ENCODE measurements at regions not wholly inside any gene's neighbourhood (a gene's known extent, or its start where the extent isn't known, plus 50 kb on each side); places are given as distances from the start of the nearest gene placed in this dataset.

- H3K4me2 ChIP-seq = no peak overlapping the region
- TF ChIP-seq MAZ (IDR thresholded peaks at IDR 0.05; ENCODE audit: borderline replicate concordance, low read depth, low read length) = no peak
- TF ChIP-seq BCL3 (IDR thresholded peaks at IDR 0.05) = no peak
- TF ChIP-seq CBX8 (IDR thresholded peaks at IDR 0.05) = no peak
- TF ChIP-seq CBX2 (IDR thresholded peaks at IDR 0.05; ENCODE audit: borderline replicate concordance, low read depth) = no peak
- TF ChIP-seq NR3C1 (IDR thresholded peaks at IDR 0.05) = no peak
- TF ChIP-seq JUNB (IDR thresholded peaks at IDR 0.05) = no peak
- TF ChIP-seq ESRRA (IDR thresholded peaks at IDR 0.05; ENCODE audit: borderline replicate concordance, low read length) = no peak
- no peak for TF ChIP-seq SMC3 (IDR thresholded peaks at IDR 0.05)
- no peak for TF ChIP-seq TP53 (CRISPR knock-in tag; IDR thresholded peaks at IDR 0.05)
- no peak for TF ChIP-seq ZSCAN20 (CRISPR knock-in tag; IDR thresholded peaks at IDR 0.05)
- TF ChIP-seq FOSL2 (IDR thresholded peaks at IDR 0.05) = no peak
- TF ChIP-seq FOSL2 (CRISPR knock-in tag; IDR thresholded peaks at IDR 0.05) = no peak
- TF ChIP-seq USF2 (IDR thresholded peaks at IDR 0.05) = no peak
- no peak for DNase-seq (ENCODE audit: low read depth in 1 of 2, low spot score in 1 of 2)
- CTCF ChIA-PET = no interaction called here
- POLR2A ChIA-PET = no interaction called here
- no peak overlapping the region for H3K4me3 ChIP-seq
- no peak for FAIRE-seq
- no peaks in the 10 kb centered on the region for H3K4me1 ChIP-seq
- ATAC-seq = no peak
- H3K9me3 ChIP-seq = no peaks in the 10 kb centered on the region
- H3K27ac ChIP-seq = no peak overlapping the region
These were observed 956.3 kb upstream of the SLC39A10 start for GRCh38 chr2:194700726-194701125.

GRCh38 chr2:194700116-194700515 lies 956.9 kb upstream of the SLC39A10 start:
- 44% methylated on average over 3 of the region's 3 CpGs for WGBS (ENCODE audit: missing lambda C conversion rate)
- CTCF ChIA-PET = no interaction called here
- no peak for DNase-seq (ENCODE audit: low read depth in 1 of 2, low spot score in 1 of 2)
- no peak overlapping the region for H3K4me3 ChIP-seq
- no peak for ATAC-seq
- no peak for FAIRE-seq
- no peak overlapping the region for H3K4me2 ChIP-seq
- H3K4me1 ChIP-seq = no peaks in the 10 kb centered on the region
- POLR2A ChIA-PET = no interaction called here
- no peak for TF ChIP-seq BCL3 (IDR thresholded peaks at IDR 0.05)
- no peak overlapping the region for H3K27ac ChIP-seq
- no peaks in the 10 kb centered on the region for H3K9me3 ChIP-seq

- Histone ChIP-seq H3K4me1 (no peaks in the 10 kb centered on the region), H3K27ac (no peak overlapping the region), H3K4me3 (no peak overlapping the region), H3K9me3 (no peaks in the 10 kb centered on the region), H3K4me2 (no peak overlapping the region)
- ChIA-PET POLR2A (no interaction called here), CTCF (no interaction called here)
- FAIRE-seq (no peak), DNase-seq (ENCODE audit: low read depth in 1 of 2, low spot score in 1 of 2) (no peak), ATAC-seq (no peak)
- WGBS (ENCODE audit: missing lambda C conversion rate) = 16% methylated on average over 3 of the region's 3 CpGs
- TF ChIP-seq EHMT2 (IDR thresholded peaks at IDR 0.05; ENCODE audit: low read depth) = no peak
- TF ChIP-seq TFCP2L1 (CRISPR knock-in tag; IDR thresholded peaks at IDR 0.05) = no peak
- TF ChIP-seq POLR2A (IDR thresholded peaks at IDR 0.05; ENCODE audit: low read length) = no peak
- no peak for TF ChIP-seq ZFP36 (IDR thresholded peaks at IDR 0.05; ENCODE audit: borderline replicate concordance, partially characterized antibody)
- no peak for TF ChIP-seq ATOH8 (CRISPR knock-in tag; IDR thresholded peaks at IDR 0.05; ENCODE audit: low read depth)
- no peak for TF ChIP-seq ZSCAN20 (CRISPR knock-in tag; IDR thresholded peaks at IDR 0.05)
- TF ChIP-seq RARB (CRISPR knock-in tag; IDR thresholded peaks at IDR 0.05) = no peak
- no peak for TF ChIP-seq ESRRA (IDR thresholded peaks at IDR 0.05; ENCODE audit: borderline replicate concordance, low read length)
- no peak for TF ChIP-seq JUNB (IDR thresholded peaks at IDR 0.05)
- no peak for TF ChIP-seq REST (IDR thresholded peaks at IDR 0.05)
- no peak for TF ChIP-seq CEBPB (IDR thresholded peaks at IDR 0.05)
- TF ChIP-seq HDAC2 (IDR thresholded peaks at IDR 0.05) = no peak
- no peak for TF ChIP-seq RFX5 (IDR thresholded peaks at IDR 0.05)
- no peak for TF ChIP-seq PHF8 (IDR thresholded peaks at IDR 0.05; ENCODE audit: borderline replicate concordance, low read depth)
- no peak for TF ChIP-seq RNF2 (IDR thresholded peaks at IDR 0.05; ENCODE audit: borderline replicate concordance, low read depth)
- no peak for TF ChIP-seq PBX3 (IDR thresholded peaks at IDR 0.05)
- no peak for TF ChIP-seq MAFK (IDR thresholded peaks at IDR 0.05; ENCODE audit: partially characterized antibody)
- TF ChIP-seq CHD2 (IDR thresholded peaks at IDR 0.05; ENCODE audit: low read length, partially characterized antibody) = no peak
- no peak for TF ChIP-seq HOXA7 (CRISPR knock-in tag; IDR thresholded peaks at IDR 0.05)
These were observed 959.0 kb upstream of the SLC39A10 start for GRCh38 chr2:194698012-194698411.
